AG04449 (cell line): ENCODE measurements at regions not wholly inside any gene's neighbourhood (a gene's known extent, or its start where the extent isn't known, plus 50 kb on each side); places are given as distances from the start of the nearest gene placed in this dataset.
A peak's percentile ranks its signal among the peaks of the same experiment; 100 is the strongest.

Source experiments
- CTCF ChIA-PET: fragments of 350-600 bp; formaldehyde crosslinking; extraction: SDS; loops from one replicate; lab custom pipeline; 2021; ENCODE audit warnings: antibody characterized with exemption; lab: Yijun Ruan, JAX
- POLR2A ChIA-PET: fragments of 400-600, 350-600 bp; formaldehyde crosslinking; extraction: SDS; loops from one replicate; lab custom pipeline; 2020; ENCODE audit warnings: antibody characterized with exemption, inconsistent platforms; lab: Yijun Ruan, JAX
- DNase-seq: peaks from one replicate; pipeline ENCODE4 v3.0.0-alpha.2; 2010; ENCODE audit warnings: low read depth, low spot score
- H3K4me3 ChIP-seq: 2 replicates; pipeline ENCODE4 v1.5.1; 2011; ENCODE audit warnings: low read depth, mild to moderate bottlenecking, control low read depth, low read length
- CTCF ChIP-seq: IDR thresholded peaks from one replicate; pipeline ENCODE4 v1.5.1; 2011; ENCODE audit warnings: mild to moderate bottlenecking, moderate library complexity, low read length, control low read depth, inconsistent platforms; ENCODE audit not compliant: insufficient read depth; ENCODE audit errors: missing control alignments

- no peak overlapping the region for H3K4me3 ChIP-seq
- no peak for DNase-seq
- ChIA-PET POLR2A (no interaction called here), CTCF (no interaction called here)
- TF ChIP-seq CTCF, result no peak
Measured at GRCh38 chr22:48556751-48557150, 1270.9 kb downstream of the BRD1 start.

GRCh38 chr22:48556222-48556621 lies 1271.5 kb downstream of the BRD1 start:
- DNase-seq, result no peak
- no peak for TF ChIP-seq CTCF
- ChIA-PET POLR2A (no interaction called here), CTCF (no interaction called here)
- H3K4me3 ChIP-seq, result no peak overlapping the region

GRCh38 chr22:48555606-48556005 lies 1272.1 kb downstream of the BRD1 start:
- no peak overlapping the region for H3K4me3 ChIP-seq
- no peak for DNase-seq
- CTCF ChIA-PET, result no interaction called here
- POLR2A ChIA-PET, result no interaction called here
- TF ChIP-seq CTCF, result no peak

GRCh38 chr22:48554893-48555572 lies 1272.6 kb downstream of the BRD1 start:
- ChIA-PET POLR2A (no interaction called here), CTCF (no interaction called here)
- no peak for DNase-seq
- no peak overlapping the region for H3K4me3 ChIP-seq
- peak; percentile 49 for TF ChIP-seq CTCF

- CTCF ChIA-PET, result interaction anchor here (0.8 kb wide), 1 partner anchor 11 kb away, joined by 3 read pairs; no protein-coding TSS in a partner anchor
- POLR2A ChIA-PET, result no interaction called here
Measured at GRCh38 chr22:48553694-48554308, 1273.9 kb downstream of the BRD1 start.

More at GRCh38 chr22:48553694-48554308, 1273.9 kb downstream of the BRD1 start:
- no peak overlapping the region for H3K4me3 ChIP-seq
- DNase-seq, result no peak
- no peak for TF ChIP-seq CTCF
